HL-60 (cell line): ENCODE measurements at regions not wholly inside any gene's neighbourhood (a gene's known extent, or its start where the extent isn't known, plus 50 kb on each side); places are given as distances from the start of the nearest gene placed in this dataset.

Experiments used
- DNase-seq, 2 experiments: peaks; one replicate each; pipeline ENCODE4 v3.0.0-alpha.2; 2010 to 2020; ENCODE audit warnings: low read depth in 1 of 2, low spot score in 1 of 2
- H3K27ac ChIP-seq: fragments of 250-450 bp; sonication (Bioruptor Pico); replicated peaks from 2 replicates; pipeline ENCODE4 v1.5.1; 2020; ENCODE audit warnings: mild to moderate bottlenecking, moderate library complexity
- H3K27me3 ChIP-seq: fragments of 250-450 bp; sonication (Bioruptor Pico); 2 replicates; pipeline ENCODE4 v1.5.1; 2021; ENCODE audit warnings: mild to moderate bottlenecking, moderate library complexity; ENCODE audit not compliant: insufficient read depth, poor library complexity, severe bottlenecking
- H3K4me3 ChIP-seq: replicated peaks from 2 replicates; pipeline ENCODE4 v1.5.1; 2011; ENCODE audit warnings: mild to moderate bottlenecking, control low read depth, low read length; ENCODE audit not compliant: insufficient read depth
- CTCF ChIP-seq: IDR thresholded peaks from one replicate; pipeline ENCODE4 v1.5.1; 2011; ENCODE audit warnings: low read length, control low read depth, inconsistent platforms; ENCODE audit not compliant: insufficient read depth
- GABPA ChIP-seq: IDR thresholded peaks from 2 replicates; pipeline ENCODE4 v1.6.1; 2012; ENCODE audit warnings: low read depth
- POLR2AphosphoS5 ChIP-seq: IDR thresholded peaks from 2 replicates; pipeline ENCODE4 v1.6.1; 2012; ENCODE audit warnings: low read depth
- REST ChIP-seq: IDR thresholded peaks from 2 replicates; pipeline ENCODE4 v1.6.1; 2012; ENCODE audit warnings: low read depth; ENCODE audit not compliant: insufficient replicate concordance
- SPI1 ChIP-seq: IDR thresholded peaks from 2 replicates; pipeline ENCODE4 v1.6.1; 2012; ENCODE audit warnings: low read depth, mild to moderate bottlenecking, borderline replicate concordance

- Histone ChIP-seq H3K27ac (no peak overlapping the region), H3K4me3 (no peak overlapping the region), H3K27me3 (peaks cover 2% of the 10 kb centered on the region)
- DNase-seq = no peak
- TF ChIP-seq CTCF = no peak
- no peak for TF ChIP-seq SPI1
- TF ChIP-seq GABPA = no peak
- no peak for TF ChIP-seq POLR2AphosphoS5
These were observed 104.6 kb downstream of the SOX1 start for GRCh38 chr13:112171570-112171965.

GRCh38 chr13:112172017-112172416, 105.1 kb downstream of the SOX1 start:
- no peak overlapping the region for H3K27ac ChIP-seq
- peaks cover 1% of the 10 kb centered on the region for H3K27me3 ChIP-seq
- TF ChIP-seq REST = no peak
- no peak for TF ChIP-seq POLR2AphosphoS5
- no peak for TF ChIP-seq SPI1
- TF ChIP-seq GABPA = no peak
- no peak for TF ChIP-seq CTCF
- DNase-seq = no peak
- no peak overlapping the region for H3K4me3 ChIP-seq

- DNase-seq = no peak
- H3K4me3 ChIP-seq = no peak overlapping the region
- no peaks in the 10 kb centered on the region for H3K27me3 ChIP-seq
- H3K27ac ChIP-seq = no peak overlapping the region
- TF ChIP-seq GABPA (no peak), REST (no peak), CTCF (no peak), POLR2AphosphoS5 (no peak), SPI1 (no peak)
These were observed 105.8 kb downstream of the SOX1 start for GRCh38 chr13:112172641-112173251.
